GM19025 (cell line): ENCODE measurements at regions not wholly inside any gene's neighbourhood (a gene's known extent, or its start where the extent isn't known, plus 50 kb on each side); places are given as distances from the start of the nearest gene placed in this dataset.
"Not testable (repeated sequence)": the region's sequence is repeated elsewhere in the genome, so short reads cannot be mapped to it uniquely, and the experiment has no call there.

Source experiments
- ATAC-seq: cut with Tn5 transposase; IDR thresholded peaks from one replicate; pipeline ENCODE4 v1.9.1; 2021; ENCODE audit warnings: mild to moderate bottlenecking, low read depth, moderate library complexity; ENCODE audit not compliant: unreplicated experiment

DNA sequence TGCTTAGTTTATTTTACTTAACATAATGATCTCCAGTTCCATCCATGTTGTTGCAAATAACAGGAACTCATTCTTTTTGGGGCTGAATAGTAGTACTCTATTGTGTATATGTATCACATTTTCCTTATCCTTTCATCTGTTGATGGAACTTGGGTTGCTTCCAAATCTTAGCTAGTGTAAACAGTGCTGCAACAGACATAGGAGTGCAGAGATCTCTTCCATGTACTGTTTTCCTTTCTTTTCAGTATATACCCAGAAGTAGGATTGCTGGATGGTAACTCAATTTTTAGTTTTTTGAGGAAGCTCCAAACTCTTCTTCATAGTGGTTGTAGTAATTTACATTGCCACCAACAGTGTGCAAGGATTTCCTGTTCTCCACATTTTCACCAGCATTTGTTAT lies 138.8 kb upstream of the POC5 start:
- ATAC-seq: no peak

DNA sequence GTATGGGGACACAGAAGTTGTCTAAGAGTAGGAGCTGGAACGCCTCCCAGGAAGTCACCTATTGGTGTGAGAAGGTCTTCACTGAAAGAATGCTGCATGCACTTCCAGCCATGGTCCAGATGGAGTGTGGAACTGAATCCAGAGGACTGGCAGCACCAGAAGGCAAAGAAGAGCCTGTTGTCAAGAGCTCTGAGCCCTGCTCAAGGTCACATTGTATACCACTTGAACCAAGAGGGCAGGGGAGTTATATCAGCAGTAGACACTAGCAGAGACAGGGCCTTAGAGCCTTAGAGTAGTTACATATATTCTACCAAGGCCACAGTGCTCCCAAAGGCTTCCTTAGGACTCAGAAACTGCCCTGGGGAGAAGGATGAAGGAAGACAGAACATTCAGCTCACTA lies 130.8 kb upstream of the POC5 start:
- ATAC-seq: no peak

DNA sequence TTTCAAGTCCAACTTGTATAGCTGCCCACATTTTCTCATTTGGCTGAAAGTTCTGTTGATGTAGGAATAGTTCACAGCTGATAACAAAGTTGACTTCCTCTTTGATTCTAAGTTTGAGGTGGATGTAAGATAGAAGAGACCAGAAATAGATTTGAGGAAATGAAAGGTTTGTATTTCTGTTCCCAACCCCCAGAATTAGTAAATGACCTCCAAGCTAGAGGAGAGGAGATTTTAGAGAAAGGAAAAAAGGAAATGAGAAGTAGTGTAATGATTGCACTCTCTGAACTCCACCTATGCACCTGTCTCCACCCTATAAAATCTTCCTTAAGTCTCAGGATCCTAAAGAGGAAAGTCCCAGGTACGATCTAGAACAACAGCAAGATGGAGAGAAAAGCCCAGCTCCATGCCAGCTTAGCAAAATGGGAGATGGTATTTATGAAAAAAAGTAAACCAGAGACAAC lies 130.4 kb upstream of the POC5 start:
- ATAC-seq: peak; percentile 69

DNA sequence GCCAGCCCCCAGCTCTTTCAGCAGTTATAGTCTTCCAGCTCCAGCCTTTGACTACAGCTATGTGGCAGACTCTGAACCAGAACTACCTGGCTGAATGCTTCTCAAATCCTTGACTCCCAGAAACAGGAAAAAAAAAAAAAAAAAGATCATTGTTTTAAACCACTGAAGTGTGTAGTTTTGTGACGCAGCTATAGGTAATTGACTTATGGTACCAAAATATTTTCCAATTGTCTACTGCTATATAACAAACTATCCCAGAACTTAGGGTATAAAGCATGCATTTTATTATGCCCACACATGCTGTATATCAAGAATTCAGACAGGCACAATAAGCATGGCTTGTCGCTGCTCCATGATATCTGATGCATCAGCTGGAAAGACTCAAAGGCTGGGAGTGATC lies 127.1 kb upstream of the POC5 start:
- ATAC-seq: no peak

DNA sequence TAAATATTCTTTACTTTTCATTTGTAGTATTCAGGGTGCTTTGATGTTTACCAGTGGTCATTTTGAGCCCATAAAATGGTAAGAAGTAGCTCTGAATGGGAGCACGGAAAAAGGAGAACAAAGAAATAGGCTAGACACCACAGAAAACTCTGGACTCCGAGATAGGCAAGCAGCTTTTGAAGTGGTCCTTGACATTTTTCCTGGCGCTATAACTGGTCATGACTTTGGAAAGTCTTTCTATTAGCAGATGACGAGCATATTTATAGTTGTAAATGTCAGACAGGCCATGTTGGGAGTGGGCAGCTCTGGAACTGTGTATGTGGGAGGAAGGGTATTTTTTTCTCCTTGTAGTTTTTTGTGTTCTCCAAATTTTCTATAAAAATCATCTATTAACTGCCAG lies 126.1 kb upstream of the POC5 start:
- no peak for ATAC-seq

DNA sequence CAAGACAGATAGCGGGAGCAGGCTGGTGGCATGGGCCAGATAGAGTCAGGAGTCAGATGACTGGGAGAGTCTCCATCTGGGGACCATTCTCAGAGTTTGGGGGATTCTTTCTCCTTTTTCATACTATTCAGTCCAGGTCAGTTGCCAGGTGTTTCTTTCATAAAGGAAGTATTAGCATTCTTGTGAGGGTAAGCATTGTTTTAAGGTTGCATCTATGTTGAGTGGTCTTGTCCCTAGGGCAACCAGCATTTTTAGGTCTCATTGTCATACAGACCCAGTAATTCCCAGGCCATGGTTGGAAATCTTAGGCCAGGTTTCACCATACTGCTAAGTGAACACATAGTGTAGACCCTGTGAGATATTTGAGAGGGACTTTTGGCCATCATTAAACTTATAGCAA lies 122.3 kb upstream of the POC5 start:
- no peak for ATAC-seq

DNA sequence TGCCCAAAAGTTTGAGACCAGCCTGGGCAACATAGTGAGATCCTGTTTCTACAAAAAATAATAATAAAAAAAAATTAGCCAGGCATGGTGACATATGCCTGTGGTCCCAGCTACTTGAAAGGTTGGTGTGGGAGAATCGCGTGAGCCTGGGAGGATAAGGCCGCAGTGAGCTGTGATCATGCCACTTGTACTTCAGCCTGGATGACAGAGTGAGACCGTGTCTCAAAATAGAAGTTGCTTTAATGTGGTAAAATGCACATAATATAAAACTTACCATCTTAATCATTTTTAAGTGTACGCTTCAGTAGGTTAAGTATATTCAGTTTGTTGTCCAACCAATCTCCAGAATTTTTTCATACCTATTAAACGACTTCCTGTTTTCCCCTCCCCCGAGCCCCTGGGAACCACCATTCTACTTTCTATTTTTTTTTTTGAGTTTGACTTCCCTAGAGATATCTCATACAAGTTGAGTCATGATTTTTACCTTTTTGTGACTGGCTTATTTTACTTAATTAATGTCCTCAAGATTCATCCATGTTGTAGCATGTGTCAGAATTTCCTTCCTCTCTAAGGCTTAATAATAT lies 120.1 kb upstream of the POC5 start:
- no peak for ATAC-seq

DNA sequence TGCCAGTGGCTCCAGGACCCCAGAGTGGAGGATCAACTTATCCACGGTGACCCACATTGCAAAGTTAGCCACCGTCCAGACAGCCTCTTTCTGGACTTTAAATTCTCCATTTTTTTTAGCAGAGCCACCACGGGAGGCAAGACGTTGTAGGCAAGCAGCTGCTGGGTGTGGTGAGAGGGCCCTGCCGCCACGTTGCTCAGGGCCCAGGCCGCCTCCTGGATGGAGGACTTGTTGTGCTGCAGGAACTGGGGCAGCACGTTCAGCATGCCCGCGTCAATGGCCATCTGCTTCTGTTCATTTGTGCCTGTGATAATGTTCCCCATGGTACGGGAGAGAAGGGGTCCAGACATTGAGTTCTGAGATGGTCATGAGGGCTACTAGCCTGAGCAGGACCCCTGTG lies 114.3 kb upstream of the POC5 start:
- ATAC-seq: no peak

DNA sequence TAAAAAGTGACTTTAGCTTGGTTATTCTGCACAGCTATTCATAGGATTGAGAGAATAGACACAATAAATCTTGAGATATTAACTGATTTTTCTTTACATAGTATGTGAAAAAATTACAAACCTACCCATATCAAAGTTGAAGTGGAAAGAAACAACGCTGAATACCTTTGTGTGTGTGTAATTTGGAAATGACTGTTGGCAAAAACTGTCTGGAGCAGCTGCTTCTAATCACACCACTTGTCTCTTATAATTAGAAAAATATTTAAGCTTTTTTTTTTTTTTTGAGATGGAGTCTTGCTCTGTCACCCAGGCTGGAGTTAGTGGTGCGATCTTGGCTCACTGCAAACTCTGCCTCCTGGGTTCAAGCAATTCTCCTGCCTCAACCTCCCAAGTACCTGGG lies 110.8 kb upstream of the POC5 start:
- ATAC-seq: no peak

DNA sequence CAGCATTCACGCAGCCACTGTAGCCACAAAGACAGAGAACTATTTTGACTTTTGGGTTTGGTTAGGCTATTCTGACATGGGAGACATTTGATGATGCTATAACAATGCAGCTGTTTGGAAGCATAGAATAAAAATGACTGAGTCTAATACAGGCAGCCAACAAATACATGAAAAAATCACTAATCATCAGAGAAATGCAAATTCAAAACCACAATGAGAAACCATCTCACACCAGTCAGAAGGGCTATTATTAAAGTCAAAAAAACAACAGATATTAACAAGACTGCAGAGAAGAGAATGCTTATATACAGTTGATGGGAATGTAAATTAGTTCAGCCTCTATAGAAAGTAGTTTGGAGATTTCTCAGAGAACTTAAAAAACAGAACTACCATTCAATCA lies 107.1 kb upstream of the POC5 start:
- no peak for ATAC-seq

DNA sequence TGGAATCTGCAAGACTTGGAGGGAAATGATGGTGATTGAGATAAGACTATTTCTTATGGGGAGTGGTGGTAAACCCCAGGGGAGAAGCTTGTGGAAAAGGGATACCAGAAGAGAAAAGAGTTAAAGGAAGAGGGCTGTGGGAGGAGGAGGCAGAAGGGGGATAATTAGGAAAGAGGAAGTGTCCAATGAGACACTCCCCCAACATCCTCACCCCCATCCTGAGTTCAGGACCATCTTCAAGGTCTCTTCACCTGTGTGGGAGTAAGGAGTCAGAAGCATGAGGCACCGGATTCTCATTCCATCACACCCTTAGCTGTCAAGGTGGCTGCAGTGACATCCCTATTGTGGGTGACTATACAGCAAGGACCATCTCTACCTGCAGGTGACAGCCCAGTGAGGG lies 106.6 kb upstream of the POC5 start:
- no peak for ATAC-seq

DNA sequence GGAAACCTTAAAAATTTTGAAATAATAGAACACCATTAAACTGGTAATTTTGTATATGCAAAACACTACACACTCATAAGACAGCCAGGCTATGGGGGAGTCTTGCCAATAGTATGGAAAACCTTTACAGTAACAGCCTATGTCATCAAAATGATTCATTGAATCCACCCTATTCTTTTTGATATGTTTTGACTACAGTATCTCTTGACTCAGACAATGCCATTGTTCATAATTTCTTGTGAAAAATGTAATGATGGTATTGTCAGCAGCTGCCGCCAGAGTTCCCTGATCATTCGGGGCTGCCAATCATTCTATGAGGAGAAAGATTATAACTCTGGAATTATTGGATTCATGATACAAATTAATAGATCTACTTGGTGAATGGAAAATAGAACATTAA lies 101.4 kb upstream of the POC5 start:
- no peak for ATAC-seq

DNA sequence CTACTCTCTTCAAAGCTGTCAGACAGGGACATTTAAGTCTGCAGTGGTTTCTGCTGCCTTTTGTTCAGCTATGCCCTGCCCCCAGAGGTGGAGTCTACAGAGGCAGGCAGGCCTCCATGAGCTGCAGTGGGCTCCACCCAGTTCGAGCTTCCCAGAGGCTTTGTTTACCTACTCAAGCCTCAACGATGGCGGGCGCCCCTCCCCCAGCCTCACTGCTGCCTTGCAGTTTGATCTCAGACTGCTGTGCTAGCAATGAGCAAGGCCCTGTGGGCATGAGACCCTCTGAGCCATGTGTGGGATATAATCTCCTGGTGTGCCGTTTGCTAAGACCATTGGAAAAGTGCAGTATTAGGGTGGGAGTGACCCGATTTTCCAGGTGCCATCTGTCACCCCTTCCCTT lies 82.5 kb upstream of the POC5 start:
- not testable (repeated sequence) for ATAC-seq

DNA sequence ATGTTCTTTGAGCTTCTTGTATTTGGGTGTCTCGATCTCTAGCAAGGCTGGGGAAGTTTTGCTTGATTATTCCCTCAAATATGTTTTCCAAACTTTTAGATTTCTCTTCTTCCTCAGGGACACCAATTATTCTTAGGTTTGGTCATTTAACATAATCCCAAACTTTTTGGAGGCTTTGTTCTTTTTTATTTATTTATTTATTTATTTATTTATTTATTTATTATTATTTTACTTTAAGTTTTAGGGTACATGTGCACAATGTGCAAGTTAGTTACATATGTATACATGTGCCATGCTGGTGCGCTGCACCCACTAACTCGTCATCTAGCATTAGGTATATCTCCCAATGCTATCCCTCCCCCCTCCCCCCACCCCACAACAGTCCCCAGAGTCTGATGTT lies 52.1 kb upstream of the POC5 start:
- ATAC-seq: not testable (repeated sequence)
